GM12878 (cell line): ENCODE measurements at regions not wholly inside any gene's neighbourhood (a gene's known extent, or its start where the extent isn't known, plus 50 kb on each side); places are given as distances from the start of the nearest gene placed in this dataset.

ENCODE experiments used
- ATAC-seq: fragments of 200-7000 bp; cut with Tn5 transposase; 3 replicates; pipeline ENCODE4 v1.9.1; 2020; ENCODE audit warnings: mild to moderate bottlenecking, moderate library complexity
- BruUV-seq: library from RNA; stranded (reverse); fragments of 400-500 nt; replicated peaks from 2 replicates; lab custom pipeline; 2021; lab: Mats Ljungman, UMichigan
- CTCF ChIA-PET: fragments of 300-600 bp; sonication (Branson Sonifier 250); formaldehyde crosslinking; extraction: SDS; loops from one replicate; lab custom pipeline; 2021; ENCODE audit warnings: inconsistent platforms; lab: Yijun Ruan, JAX
- POLR2A ChIA-PET: fragments of 350-600 bp; formaldehyde crosslinking; extraction: SDS; loops from one replicate; lab custom pipeline; 2021; ENCODE audit warnings: inconsistent platforms; lab: Charles Lee
- RAD21 ChIA-PET: fragments of 300-600 bp; sonication (Branson Sonifier 250); formaldehyde crosslinking; loops from one replicate; lab custom pipeline; 2023; ENCODE audit warnings: antibody characterized with exemption; ENCODE audit not compliant: unreplicated experiment; lab: Charles Lee
- SMC1A ChIA-PET: fragments of 300-600 bp; sonication (Branson Sonifier 250); formaldehyde crosslinking; loops from one replicate; lab custom pipeline; 2023; ENCODE audit not compliant: unreplicated experiment, uncharacterized antibody; lab: Charles Lee
- DNase-seq: peaks from one replicate; pipeline ENCODE4 v3.0.0-alpha.2; 2011; ENCODE audit warnings: low read depth, low spot score
- FAIRE-seq: peaks from 3 replicates; lab custom pipeline; 2011; peaks lifted over from hg19 to GRCh38; lab: Jason Lieb, UNC
- H2AFZ ChIP-seq: 2 replicates; pipeline ENCODE4 v1.6.0; 2011; ENCODE audit warnings: low read depth, low read length, control low read depth; ENCODE audit not compliant: control insufficient read depth
- H3K27ac ChIP-seq: 2 replicates; pipeline ENCODE4 v1.5.1; 2011; ENCODE audit warnings: control low read depth; ENCODE audit not compliant: control insufficient read depth, insufficient read depth
- H3K27me3 ChIP-seq, 2 experiments: replicated peaks in 1 of 2; 2 replicates each; pipeline versions ENCODE4 v1.6.0 to v1.6.1; 2011; ENCODE audit warnings: low read length in 1 of 2; ENCODE audit not compliant: control insufficient read depth in 2 of 2, insufficient read depth in 2 of 2
- H3K36me3 ChIP-seq, 2 experiments: 2 replicates each; pipeline ENCODE4 v1.5.1; 2011; ENCODE audit warnings: low read length in 1 of 2; ENCODE audit not compliant: control insufficient read depth in 2 of 2, insufficient read depth in 2 of 2
- H3K4me1 ChIP-seq: 2 replicates; pipeline ENCODE4 v1.6.1; 2011; ENCODE audit warnings: mild to moderate bottlenecking, low read length, moderate library complexity, mixed read lengths; ENCODE audit not compliant: control insufficient read depth, insufficient read depth
- H3K4me2 ChIP-seq: 2 replicates; pipeline ENCODE4 v1.6.0; 2011; ENCODE audit warnings: control low read depth; ENCODE audit not compliant: control insufficient read depth, insufficient read depth
- H3K4me3 ChIP-seq: fragments of 200-600 bp; sonication (generic); 2 replicates; pipeline ENCODE4 v1.5.1; 2016
- H3K79me2 ChIP-seq: 2 replicates; pipeline ENCODE4 v1.6.0; 2011; ENCODE audit warnings: low read length; ENCODE audit not compliant: control insufficient read depth, insufficient read depth
- H3K9ac ChIP-seq: 2 replicates; pipeline ENCODE4 v1.8.0; 2011; ENCODE audit warnings: low read length, control low read depth, mixed read lengths; ENCODE audit not compliant: control insufficient read depth, insufficient read depth
- H3K9me3 ChIP-seq: replicated peaks from 3 replicates; pipeline ENCODE4 v1.5.1; 2011; ENCODE audit warnings: mild to moderate bottlenecking, low read length; ENCODE audit not compliant: control insufficient read depth, insufficient read depth
- H4K20me1 ChIP-seq: 2 replicates; pipeline ENCODE4 v1.6.0; 2011; ENCODE audit not compliant: control insufficient read depth, insufficient read depth
- CHD4 ChIP-seq: fragments of 200-600 bp; sonication (generic); IDR thresholded peaks from 2 replicates; pipeline ENCODE4 v1.6.1; 2016; ENCODE audit warnings: mild to moderate bottlenecking
- CREM ChIP-seq: IDR thresholded peaks from 2 replicates; pipeline ENCODE4 v1.6.1; 2014; ENCODE audit warnings: antibody characterized with exemption, low read depth
- DPF2 ChIP-seq: fragments of 450-650 bp; IDR thresholded peaks from 2 replicates; pipeline ENCODE4 v1.6.1; 2017; ENCODE audit warnings: mild to moderate bottlenecking
- GABPA ChIP-seq: IDR thresholded peaks from 2 replicates; pipeline ENCODE4 v1.6.1; 2014; ENCODE audit warnings: antibody characterized with exemption, low read depth, mild to moderate bottlenecking, inconsistent platforms
- HDGF ChIP-seq: fragments of 450-650 bp; IDR thresholded peaks from 2 replicates; pipeline ENCODE4 v1.6.1; 2016; ENCODE audit warnings: antibody characterized with exemption
- KAT2A ChIP-seq: conservative IDR thresholded peaks from 2 replicates; pipeline ENCODE4 v1.6.1; 2011; ENCODE audit warnings: low read depth, low read length; ENCODE audit not compliant: control insufficient read depth
- PRDM15 ChIP-seq: fragments of 450-650 bp; formaldehyde crosslinking; IDR thresholded peaks from 2 replicates; pipeline ENCODE4 v1.4.0; 2020; ENCODE audit warnings: mild to moderate bottlenecking, moderate library complexity
- RCOR1 ChIP-seq: conservative IDR thresholded peaks from 2 replicates; pipeline ENCODE4 v1.6.1; 2012; ENCODE audit warnings: low read depth, low read length, improper control_type of control experiment
- STAT3 ChIP-seq: IDR thresholded peaks from 2 replicates; pipeline ENCODE4 v1.6.1; 2011; ENCODE audit warnings: low read depth, low read length, improper control_type of control experiment
- in situ Hi-C: fragments of 300-500 bp; cut with MboI; formaldehyde crosslinking; loops from 9 replicates; pipeline ENCODE4 v1.14.3; 2018; ENCODE audit warnings: mixed read lengths
- intact Hi-C: fragments of 100-400 bp; cut with micrococcal nuclease; formaldehyde crosslinking; loops from one replicate; pipeline ENCODE4 v1.14.2; 2022; ENCODE audit not compliant: unreplicated experiment
- TF ChIP-seq, protein P1 (sequence below): IDR thresholded peaks from 2 replicates; pipeline ENCODE4 v1.6.1; 2012; ENCODE audit warnings: mild to moderate bottlenecking, low read depth, low read length
- TF ChIP-seq, protein P2 (sequence below): fragments of 150-350 bp; IDR thresholded peaks from 2 replicates; pipeline ENCODE4 v1.6.1; 2016; ENCODE audit warnings: low read depth, low read length

GRCh38 chr9:84072621-84073180 is 92.1 kb downstream of the RMI1 start (continued):
- TF ChIP-seq, protein P1, sequence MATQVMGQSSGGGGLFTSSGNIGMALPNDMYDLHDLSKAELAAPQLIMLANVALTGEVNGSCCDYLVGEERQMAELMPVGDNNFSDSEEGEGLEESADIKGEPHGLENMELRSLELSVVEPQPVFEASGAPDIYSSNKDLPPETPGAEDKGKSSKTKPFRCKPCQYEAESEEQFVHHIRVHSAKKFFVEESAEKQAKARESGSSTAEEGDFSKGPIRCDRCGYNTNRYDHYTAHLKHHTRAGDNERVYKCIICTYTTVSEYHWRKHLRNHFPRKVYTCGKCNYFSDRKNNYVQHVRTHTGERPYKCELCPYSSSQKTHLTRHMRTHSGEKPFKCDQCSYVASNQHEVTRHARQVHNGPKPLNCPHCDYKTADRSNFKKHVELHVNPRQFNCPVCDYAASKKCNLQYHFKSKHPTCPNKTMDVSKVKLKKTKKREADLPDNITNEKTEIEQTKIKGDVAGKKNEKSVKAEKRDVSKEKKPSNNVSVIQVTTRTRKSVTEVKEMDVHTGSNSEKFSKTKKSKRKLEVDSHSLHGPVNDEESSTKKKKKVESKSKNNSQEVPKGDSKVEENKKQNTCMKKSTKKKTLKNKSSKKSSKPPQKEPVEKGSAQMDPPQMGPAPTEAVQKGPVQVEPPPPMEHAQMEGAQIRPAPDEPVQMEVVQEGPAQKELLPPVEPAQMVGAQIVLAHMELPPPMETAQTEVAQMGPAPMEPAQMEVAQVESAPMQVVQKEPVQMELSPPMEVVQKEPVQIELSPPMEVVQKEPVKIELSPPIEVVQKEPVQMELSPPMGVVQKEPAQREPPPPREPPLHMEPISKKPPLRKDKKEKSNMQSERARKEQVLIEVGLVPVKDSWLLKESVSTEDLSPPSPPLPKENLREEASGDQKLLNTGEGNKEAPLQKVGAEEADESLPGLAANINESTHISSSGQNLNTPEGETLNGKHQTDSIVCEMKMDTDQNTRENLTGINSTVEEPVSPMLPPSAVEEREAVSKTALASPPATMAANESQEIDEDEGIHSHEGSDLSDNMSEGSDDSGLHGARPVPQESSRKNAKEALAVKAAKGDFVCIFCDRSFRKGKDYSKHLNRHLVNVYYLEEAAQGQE: no peak

DNA sequence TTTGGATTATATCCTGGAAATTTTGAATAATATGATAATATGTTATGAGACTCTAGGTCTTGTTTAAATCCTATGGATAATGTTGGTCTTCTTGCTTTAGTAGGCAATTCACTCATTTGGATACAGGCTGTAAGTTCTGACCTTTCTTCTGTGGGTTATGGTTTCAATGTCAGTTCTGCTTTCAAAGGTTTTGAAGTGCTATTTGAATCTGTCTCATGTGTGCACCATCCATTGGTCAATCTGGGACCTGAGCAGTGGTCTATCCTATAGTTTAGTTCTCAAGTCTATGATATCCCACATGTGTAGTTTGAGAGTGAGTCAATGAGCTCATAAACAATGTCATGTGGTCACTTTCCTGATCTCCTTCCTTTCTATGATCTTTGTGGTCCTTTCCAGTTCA is 94.4 kb downstream of the RMI1 start:
- in situ Hi-C loops: no loop called here
- CTCF ChIA-PET: no interaction called here
- intact Hi-C loops: no loop called here

More for the DNA sequence above, 94.4 kb downstream of the RMI1 start:
- ChIA-PET SMC1A (no interaction called here), POLR2A (no interaction called here), RAD21 (no interaction called here)
- Histone ChIP-seq H3K4me3 (no peak overlapping the region), H3K27me3 (no peaks in the 10 kb centered on the region; a peak in 1 of 4 replicates), H2AFZ (no peak overlapping the region), H3K9ac (no peak overlapping the region), H4K20me1 (no peaks in the 10 kb centered on the region), H3K79me2 (no peaks in the 10 kb centered on the region), H3K4me2 (no peak overlapping the region), H3K4me1 (no peaks in the 10 kb centered on the region), H3K9me3 (no peaks in the 10 kb centered on the region), H3K27ac (no peak overlapping the region), H3K36me3 (no peaks in the 10 kb centered on the region)
- TF ChIP-seq RCOR1 (no peak), CHD4 (no peak), PRDM15 (CRISPR knock-in tag) (no peak), GABPA (no peak), HDGF (no peak), KAT2A (no peak), STAT3 (no peak), DPF2 (no peak), CREM (no peak)
- TF ChIP-seq, protein P2, sequence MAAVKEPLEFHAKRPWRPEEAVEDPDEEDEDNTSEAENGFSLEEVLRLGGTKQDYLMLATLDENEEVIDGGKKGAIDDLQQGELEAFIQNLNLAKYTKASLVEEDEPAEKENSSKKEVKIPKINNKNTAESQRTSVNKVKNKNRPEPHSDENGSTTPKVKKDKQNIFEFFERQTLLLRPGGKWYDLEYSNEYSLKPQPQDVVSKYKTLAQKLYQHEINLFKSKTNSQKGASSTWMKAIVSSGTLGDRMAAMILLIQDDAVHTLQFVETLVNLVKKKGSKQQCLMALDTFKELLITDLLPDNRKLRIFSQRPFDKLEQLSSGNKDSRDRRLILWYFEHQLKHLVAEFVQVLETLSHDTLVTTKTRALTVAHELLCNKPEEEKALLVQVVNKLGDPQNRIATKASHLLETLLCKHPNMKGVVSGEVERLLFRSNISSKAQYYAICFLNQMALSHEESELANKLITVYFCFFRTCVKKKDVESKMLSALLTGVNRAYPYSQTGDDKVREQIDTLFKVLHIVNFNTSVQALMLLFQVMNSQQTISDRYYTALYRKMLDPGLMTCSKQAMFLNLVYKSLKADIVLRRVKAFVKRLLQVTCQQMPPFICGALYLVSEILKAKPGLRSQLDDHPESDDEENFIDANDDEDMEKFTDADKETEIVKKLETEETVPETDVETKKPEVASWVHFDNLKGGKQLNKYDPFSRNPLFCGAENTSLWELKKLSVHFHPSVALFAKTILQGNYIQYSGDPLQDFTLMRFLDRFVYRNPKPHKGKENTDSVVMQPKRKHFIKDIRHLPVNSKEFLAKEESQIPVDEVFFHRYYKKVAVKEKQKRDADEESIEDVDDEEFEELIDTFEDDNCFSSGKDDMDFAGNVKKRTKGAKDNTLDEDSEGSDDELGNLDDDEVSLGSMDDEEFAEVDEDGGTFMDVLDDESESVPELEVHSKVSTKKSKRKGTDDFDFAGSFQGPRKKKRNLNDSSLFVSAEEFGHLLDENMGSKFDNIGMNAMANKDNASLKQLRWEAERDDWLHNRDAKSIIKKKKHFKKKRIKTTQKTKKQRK: no peak
- no TSS peak for BruUV-seq
- DNase-seq: no peak
- ATAC-seq: no peak
- FAIRE-seq: no peak
